DND-41 (cell line): ENCODE measurements at regions not wholly inside any gene's neighbourhood (a gene's known extent, or its start where the extent isn't known, plus 50 kb on each side); places are given as distances from the start of the nearest gene placed in this dataset.

Experiments
- EZH2 ChIP-seq: IDR thresholded peaks from 3 replicates; pipeline ENCODE4 v1.6.1; 2012; ENCODE audit warnings: borderline replicate concordance, low read depth, mild to moderate bottlenecking, moderate library complexity, low read length, inconsistent platforms; ENCODE audit not compliant: severe bottlenecking
- TF ChIP-seq, protein P1 (sequence below): IDR thresholded peaks from 2 replicates; pipeline ENCODE4 v1.5.1; 2012; ENCODE audit warnings: borderline replicate concordance, low read length, moderate library complexity, mild to moderate bottlenecking; ENCODE audit not compliant: poor library complexity, severe bottlenecking; ENCODE audit errors: extremely low read depth

GRCh38 chr10:8489232-8489631 is 434.7 kb downstream of the GATA3 start:
- TF ChIP-seq, protein P1, sequence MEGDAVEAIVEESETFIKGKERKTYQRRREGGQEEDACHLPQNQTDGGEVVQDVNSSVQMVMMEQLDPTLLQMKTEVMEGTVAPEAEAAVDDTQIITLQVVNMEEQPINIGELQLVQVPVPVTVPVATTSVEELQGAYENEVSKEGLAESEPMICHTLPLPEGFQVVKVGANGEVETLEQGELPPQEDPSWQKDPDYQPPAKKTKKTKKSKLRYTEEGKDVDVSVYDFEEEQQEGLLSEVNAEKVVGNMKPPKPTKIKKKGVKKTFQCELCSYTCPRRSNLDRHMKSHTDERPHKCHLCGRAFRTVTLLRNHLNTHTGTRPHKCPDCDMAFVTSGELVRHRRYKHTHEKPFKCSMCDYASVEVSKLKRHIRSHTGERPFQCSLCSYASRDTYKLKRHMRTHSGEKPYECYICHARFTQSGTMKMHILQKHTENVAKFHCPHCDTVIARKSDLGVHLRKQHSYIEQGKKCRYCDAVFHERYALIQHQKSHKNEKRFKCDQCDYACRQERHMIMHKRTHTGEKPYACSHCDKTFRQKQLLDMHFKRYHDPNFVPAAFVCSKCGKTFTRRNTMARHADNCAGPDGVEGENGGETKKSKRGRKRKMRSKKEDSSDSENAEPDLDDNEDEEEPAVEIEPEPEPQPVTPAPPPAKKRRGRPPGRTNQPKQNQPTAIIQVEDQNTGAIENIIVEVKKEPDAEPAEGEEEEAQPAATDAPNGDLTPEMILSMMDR, result no peak
- no peak for TF ChIP-seq EZH2
